ENCODE measurements at regions not wholly inside any gene's neighbourhood (a gene's known extent, or its start where the extent isn't known, plus 50 kb on each side); places are given as distances from the start of the nearest gene placed in this dataset.
"Not testable (repeated sequence)": the region's sequence is repeated elsewhere in the genome, so short reads cannot be mapped to it uniquely, and the experiment has no call there.

- no peak for DNase-seq (ENCODE audit: low read depth in 2 of 2)
Observed at GRCh38 chr6:137933696-137934095, 66.6 kb downstream of the TNFAIP3 start.

- no peak for DNase-seq (ENCODE audit: low read depth in 2 of 2)
Observed at GRCh38 chr6:137936798-137937197, 69.7 kb downstream of the TNFAIP3 start.

GRCh38 chr6:137937834-137938233 is 70.8 kb downstream of the TNFAIP3 start:
- DNase-seq (ENCODE audit: low read depth in 2 of 2), result no peak

- no peak for DNase-seq (ENCODE audit: low read depth in 2 of 2)
Observed at GRCh38 chr6:137938770-137939379, 71.8 kb downstream of the TNFAIP3 start.

- DNase-seq (ENCODE audit: low read depth in 2 of 2), result no peak
Observed at GRCh38 chr6:137941995-137942394, 74.9 kb downstream of the TNFAIP3 start.

- no peak for DNase-seq (ENCODE audit: low read depth in 2 of 2)
Observed at GRCh38 chr6:137942736-137943135, 75.7 kb downstream of the TNFAIP3 start.

GRCh38 chr6:137944381-137944780 is 77.3 kb downstream of the TNFAIP3 start:
- DNase-seq (ENCODE audit: low read depth in 2 of 2), result not testable (repeated sequence)

- DNase-seq (ENCODE audit: low read depth in 2 of 2), result no peak
Observed at GRCh38 chr6:137944793-137945498, 77.9 kb downstream of the TNFAIP3 start.

- no peak for DNase-seq (ENCODE audit: low read depth in 2 of 2)
Observed at GRCh38 chr6:137949686-137950390, 82.8 kb downstream of the TNFAIP3 start.

- DNase-seq (ENCODE audit: low read depth in 2 of 2), result no peak
Observed at GRCh38 chr6:137950581-137950980, 83.5 kb downstream of the TNFAIP3 start.

GRCh38 chr6:137951064-137951597 is 84.1 kb downstream of the TNFAIP3 start:
- no peak for DNase-seq (ENCODE audit: low read depth in 2 of 2)

- DNase-seq (ENCODE audit: low read depth in 2 of 2), result no peak
Observed at GRCh38 chr6:137952247-137952646, 85.2 kb downstream of the TNFAIP3 start.

- no peak for DNase-seq (ENCODE audit: low read depth in 2 of 2)
Observed at GRCh38 chr6:137953761-137954160, 86.7 kb downstream of the TNFAIP3 start.

GRCh38 chr6:137954253-137954652 is 87.2 kb downstream of the TNFAIP3 start:
- DNase-seq (ENCODE audit: low read depth in 2 of 2), result no peak

- DNase-seq (ENCODE audit: low read depth in 2 of 2), result no peak
Observed at GRCh38 chr6:137956098-137956488, 89.0 kb downstream of the TNFAIP3 start.

- DNase-seq (ENCODE audit: low read depth in 2 of 2), result no peak
Observed at GRCh38 chr6:137957471-137957870, 90.4 kb downstream of the TNFAIP3 start.

- no peak for DNase-seq (ENCODE audit: low read depth in 2 of 2)
Observed at GRCh38 chr6:137958811-137959565, 91.9 kb downstream of the TNFAIP3 start.

GRCh38 chr6:137962725-137963124 is 95.7 kb downstream of the TNFAIP3 start:
- no peak for DNase-seq (ENCODE audit: low read depth in 2 of 2)

- no peak for DNase-seq (ENCODE audit: low read depth in 2 of 2)
Observed at GRCh38 chr6:137964876-137965275, 97.8 kb downstream of the TNFAIP3 start.

GRCh38 chr6:137967689-137968454 is 100.8 kb downstream of the TNFAIP3 start:
- no peak for DNase-seq (ENCODE audit: low read depth in 2 of 2)

GRCh38 chr6:137968455-137968804 is 101.4 kb downstream of the TNFAIP3 start:
- no peak for DNase-seq (ENCODE audit: low read depth in 2 of 2)
